EH (cell line): ENCODE measurements at regions not wholly inside any gene's neighbourhood (a gene's known extent, or its start where the extent isn't known, plus 50 kb on each side); places are given as distances from the start of the nearest gene placed in this dataset.

Experiments used
- DNase-seq: peaks from one replicate; pipeline ENCODE4 v3.0.0-alpha.2; 2015; ENCODE audit warnings: low read depth

DNA sequence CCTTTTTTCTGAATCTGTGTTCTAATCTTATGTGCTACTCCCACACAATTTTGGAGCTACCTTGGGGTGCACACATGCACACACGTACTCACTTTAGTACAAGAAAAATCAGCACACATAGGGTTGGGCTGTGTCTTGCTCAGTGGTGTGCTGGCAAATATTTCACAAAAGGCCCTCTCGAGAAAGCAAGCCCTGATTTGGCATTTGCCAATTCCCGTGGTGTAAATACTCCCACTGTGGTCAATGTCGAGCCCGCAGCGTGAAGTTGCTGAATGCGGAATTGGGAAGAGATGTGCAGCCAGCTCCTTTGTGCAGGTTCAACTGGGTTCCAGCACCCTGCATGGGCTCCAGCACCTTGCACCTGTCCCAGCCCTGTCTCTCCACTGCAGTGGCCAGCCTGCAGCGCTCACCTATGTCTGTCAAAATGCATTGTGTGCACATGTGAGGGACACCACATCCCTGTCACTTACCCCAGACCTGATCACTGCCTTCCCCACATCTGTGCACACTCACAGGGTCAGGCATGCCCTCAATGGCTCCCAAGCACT is 78.4 kb upstream of the WNT4 start:
- no peak for DNase-seq

GRCh38 chr1:22222723-22223122 is 79.8 kb upstream of the WNT4 start:
- no peak for DNase-seq

GRCh38 chr1:22223176-22223575 is 80.3 kb upstream of the WNT4 start:
- no peak for DNase-seq

- no peak for DNase-seq
Observed at GRCh38 chr1:22224091-22224490, 81.2 kb upstream of the WNT4 start.

DNA sequence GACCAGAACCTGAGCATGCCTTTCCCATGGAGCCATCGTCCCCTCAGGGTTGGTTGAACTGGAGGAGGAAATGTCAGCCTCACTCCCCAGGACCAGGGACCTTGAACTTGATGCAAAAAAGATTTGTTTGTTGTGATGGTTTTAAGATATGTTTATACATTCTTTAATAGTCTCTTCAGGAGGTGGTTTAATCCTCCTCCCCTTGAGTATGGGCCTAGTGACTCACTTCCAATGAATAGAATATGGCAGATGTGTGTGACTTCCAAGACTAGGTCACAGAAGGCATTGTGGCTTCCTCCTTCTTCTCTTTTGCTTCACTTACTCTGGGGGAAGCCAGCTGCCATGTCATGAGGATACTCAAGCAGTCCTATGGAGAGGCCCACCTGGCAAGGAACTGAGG is 81.7 kb upstream of the WNT4 start:
- no peak for DNase-seq

- no peak for DNase-seq
Observed at GRCh38 chr1:22225858-22226589, 83.1 kb upstream of the WNT4 start.

DNA sequence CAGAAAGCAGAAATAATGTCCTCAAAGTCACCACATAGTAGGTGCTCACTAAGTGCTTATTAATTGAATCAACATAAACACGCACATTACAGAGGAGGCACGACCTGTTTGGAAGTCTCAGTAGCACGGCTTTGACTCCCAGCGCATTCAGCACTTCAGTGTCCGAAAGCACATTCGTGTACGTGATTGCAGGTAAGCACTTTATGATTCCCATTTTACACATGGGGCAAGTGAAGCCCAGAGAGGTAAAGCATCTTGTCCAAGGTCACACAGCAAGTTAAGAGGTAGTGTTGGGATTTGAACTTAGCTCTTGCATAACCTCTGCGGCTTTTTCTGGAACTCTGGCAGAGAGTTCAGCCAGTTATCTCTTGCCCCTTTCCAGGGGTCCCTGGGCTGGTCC is 85.2 kb upstream of the WNT4 start:
- DNase-seq = no peak

GRCh38 chr1:22228505-22228911 is 85.6 kb upstream of the WNT4 start:
- no peak for DNase-seq

- DNase-seq = no peak
Observed at GRCh38 chr1:22229379-22229778, 86.5 kb upstream of the WNT4 start.

DNA sequence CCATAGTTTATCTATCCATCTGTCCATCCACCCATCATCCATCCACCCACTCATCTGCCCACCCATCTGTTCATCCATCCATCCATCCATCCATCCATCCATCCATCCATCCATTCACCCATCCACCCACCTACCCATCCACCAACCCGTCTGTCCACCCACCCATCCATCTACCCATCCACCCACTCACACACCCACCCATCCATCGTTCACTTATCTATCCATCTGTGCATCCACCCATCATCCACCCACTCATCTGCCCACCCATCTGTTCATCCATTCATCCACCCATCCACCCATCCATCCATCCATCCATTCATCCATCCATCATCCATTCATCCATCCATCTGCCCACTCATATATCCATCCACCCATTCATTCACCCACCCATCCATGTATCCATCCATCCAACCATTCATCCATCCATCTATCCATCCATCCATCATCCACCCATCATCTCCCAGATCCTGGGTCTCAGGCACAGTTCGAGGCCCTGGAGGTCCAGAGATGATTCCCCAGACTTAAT is 88.2 kb upstream of the WNT4 start:
- DNase-seq = no peak

- no peak for DNase-seq
Observed at GRCh38 chr1:22231995-22232690, 89.2 kb upstream of the WNT4 start.

GRCh38 chr1:22233222-22233621 is 90.3 kb upstream of the WNT4 start:
- DNase-seq = no peak

DNA sequence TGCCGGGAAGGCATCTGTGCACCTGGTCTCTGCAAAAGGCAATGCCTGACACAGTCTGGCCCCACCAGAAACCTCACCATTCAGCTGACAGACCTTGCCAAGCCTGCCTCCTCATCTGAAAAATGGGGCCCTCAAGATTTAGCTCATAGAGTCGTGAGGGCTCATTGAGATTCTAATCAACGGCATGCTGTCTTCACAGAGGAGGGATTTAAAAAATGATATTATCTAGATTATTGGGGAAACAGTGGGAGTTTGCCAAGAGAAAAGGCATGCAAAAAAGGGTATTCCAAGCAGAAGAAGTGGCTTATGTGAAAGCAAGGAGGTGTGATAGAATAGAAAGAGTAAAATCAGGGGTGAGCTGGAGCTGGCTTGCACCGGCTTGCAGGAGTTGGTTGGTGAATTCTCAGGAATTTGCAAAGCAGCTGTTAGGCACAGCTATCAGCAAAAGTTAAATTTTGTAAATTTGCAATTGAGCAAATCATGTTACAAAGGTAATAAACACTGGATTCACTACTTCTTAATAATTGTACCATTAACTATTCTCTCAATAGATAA is 91.7 kb upstream of the WNT4 start:
- DNase-seq = no peak

DNA sequence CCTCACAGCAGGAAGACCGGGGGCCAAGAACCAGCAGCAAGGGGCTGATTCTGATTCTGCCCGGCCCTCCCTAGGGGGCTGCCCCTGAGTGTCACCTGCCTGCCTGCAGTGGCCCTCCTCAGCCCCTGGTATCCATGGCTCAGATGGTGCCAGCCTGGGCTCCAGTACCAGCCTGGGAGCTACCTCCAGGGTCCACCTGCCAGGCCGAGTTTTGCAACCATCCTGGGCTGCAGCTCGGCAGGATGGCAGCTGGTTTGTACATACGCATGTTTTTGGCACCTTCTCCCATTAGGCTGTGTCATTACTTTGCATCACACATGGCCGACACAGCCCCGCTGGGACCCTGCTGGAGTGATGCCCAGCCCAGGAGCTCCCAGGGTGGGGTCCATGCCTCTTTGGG is 93.3 kb upstream of the WNT4 start:
- no peak for DNase-seq

DNA sequence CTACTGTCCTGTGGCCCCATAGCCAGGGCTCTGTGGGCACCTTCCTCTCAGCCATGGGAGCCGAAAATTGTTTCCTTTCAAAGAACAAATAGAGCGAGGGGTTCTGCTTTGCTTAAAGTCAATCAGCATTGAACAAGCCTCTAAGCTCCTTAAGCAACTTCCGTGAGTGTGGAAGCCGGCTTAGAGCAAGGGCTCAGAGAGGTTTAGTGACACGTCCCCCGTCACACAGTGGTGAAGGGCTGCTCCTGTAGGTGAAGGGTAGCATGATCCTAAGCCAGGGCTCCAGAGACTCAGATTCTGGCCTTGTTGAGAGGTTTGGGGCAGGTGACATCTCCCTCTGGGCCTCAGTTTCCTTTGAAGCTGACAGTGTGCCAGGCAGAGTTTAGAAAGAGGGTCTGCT is 94.0 kb upstream of the WNT4 start:
- DNase-seq = no peak

DNA sequence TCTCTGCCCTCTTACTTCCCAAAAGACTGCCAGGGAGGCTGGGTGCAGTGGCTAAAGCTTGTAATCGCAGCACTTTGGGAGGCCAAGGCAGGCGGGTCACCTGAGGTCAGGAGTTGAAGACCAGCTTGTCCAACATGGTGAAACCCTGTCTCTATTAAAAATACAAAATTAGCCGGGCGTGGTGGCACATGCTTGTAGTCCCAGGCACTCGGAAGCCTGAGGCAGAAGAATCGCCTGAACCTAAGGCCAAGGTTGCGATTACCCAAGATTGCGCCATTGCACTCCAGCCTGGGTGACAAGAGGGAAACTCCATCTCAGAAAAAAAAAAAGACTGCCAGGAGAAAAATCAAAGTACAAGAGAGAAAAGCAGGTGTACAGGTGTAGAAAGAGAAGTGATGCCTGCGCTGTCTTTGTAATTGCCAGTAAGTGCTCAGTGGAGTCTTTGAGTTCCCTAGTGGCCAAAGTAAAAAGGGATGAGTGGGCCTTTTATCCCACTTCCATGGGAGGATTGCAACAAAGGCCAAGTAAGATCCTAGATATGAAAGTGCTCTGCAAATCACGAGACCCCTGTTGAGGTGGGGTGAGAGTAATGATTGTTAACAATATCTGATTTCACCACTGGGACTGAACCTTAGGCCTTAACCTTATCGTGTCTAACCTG is 94.7 kb upstream of the WNT4 start:
- DNase-seq = no peak

DNA sequence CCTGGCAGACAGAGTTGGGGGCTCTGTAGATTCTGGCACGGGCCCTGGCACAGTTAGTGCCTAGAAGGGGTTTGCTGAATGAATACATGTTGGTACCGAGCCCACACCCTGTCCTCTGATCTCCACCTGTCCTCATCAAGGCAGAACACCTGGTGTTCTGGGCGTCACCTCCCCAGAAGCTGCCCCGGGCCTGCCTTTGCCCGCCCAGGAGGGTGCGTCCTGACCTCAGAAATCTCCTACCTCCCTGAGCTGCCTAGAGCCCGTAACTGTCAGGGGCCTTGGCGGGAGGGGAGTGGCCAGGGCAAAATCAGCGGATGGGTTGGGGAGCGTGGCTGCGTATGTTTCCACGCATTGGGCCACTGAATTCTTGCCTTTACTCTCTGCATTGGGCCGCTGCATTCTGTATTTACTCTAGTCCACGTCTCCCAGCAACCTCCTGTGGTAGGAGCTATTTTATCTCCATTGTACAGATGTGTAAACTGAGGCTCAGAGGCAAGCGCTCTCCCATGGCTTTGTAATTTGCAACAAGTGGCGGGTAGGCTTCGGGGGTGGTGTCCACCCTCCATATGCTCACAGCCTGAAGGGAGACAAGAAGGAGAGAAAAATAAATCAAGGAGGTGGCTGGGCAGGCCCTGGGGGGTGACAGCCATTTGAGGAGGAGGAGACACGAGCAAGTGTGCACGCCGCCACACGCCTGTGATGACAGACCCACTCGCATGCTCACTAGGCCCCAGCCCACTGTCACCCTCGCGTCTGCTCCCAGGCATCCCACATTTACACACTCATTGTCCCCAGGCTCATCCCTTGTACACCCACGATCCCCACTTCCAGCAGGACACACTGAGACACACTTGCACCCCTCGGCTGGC is 95.7 kb upstream of the WNT4 start:
- no peak for DNase-seq

GRCh38 chr1:22239378-22239777 is 96.5 kb upstream of the WNT4 start:
- no peak for DNase-seq

DNA sequence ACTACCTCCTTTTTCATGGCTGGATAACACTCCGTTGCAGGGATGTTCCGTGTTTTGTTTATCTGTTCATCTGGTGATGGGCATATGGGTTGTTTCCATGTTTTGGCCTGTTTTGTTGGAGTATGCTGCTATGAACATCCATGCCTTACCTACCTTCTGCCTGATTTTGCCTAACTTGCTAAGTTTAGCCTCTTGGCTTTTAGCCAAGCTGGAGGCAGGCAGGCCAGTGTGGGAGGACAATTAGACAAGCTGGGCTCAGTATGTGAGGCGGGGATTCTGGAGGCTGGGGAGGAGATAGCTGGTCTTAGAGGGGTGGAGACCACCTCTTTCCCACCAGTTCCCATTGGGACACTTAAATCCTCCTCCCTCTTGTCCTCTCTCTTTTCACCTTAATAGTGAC is 98.4 kb upstream of the WNT4 start:
- no peak for DNase-seq

DNA sequence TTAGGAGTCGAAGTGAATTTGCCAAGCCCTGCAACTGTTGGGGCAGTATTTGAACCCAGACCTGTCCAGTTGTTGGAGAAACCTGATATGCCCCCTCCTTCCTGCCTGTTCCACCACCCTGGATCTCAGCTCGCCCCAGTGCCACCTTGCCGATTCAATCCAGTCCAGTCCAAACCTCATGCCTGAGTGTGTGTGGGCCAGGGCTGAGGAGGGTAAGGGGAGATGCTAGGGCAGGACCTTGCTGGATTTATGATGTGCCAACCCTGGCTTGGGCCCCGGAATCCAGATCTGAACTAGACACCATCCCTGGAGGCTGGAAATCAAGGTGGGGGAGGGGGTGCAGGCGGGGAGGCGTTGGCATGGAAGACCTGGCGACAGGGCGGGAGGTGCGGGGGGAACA is 98.9 kb upstream of the WNT4 start:
- DNase-seq = no peak

DNA sequence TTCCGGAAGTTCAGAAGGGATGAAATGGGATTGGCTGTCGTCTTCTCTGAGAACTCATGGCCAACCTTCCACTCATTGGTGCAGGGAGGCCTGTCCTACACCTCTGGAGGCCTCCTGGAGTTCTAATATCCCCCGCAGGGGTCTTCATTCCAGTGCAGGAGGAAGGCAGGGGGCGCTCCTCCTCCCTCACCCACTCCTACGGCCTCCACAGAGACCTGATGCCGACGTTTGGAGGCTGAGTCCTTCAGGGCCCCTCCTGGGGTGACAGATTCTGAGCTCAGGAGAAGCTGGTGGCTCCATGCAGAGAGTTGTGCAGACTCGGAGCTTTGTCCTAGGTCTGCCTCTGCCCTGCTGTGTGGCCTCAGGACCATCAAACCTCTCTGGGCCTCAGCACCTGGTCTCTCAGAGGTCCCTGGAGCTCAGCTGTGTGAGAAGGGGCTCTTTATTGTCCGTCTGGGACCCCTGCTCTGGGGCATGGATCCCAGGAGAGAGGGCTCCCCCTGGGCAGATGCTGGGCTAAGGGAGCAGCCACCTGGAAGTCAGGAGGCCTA is 102.3 kb upstream of the WNT4 start:
- DNase-seq = no peak
